ENCODE measurements at regions not wholly inside any gene's neighbourhood (a gene's known extent, or its start where the extent isn't known, plus 50 kb on each side); places are given as distances from the start of the nearest gene placed in this dataset.

GRCh38 chr15:98580572-98580971 is 67.8 kb upstream of the IGF1R start:
- Histone ChIP-seq H3K4me3 (ENCODE audit: insufficient read depth, low read length, poor library complexity, severe bottlenecking) (no peak overlapping the region), H3K9ac (ENCODE audit: low read length) (no peak overlapping the region), H3F3A (ENCODE audit: insufficient read depth) (no peaks in the 10 kb centered on the region), H3K9me3 (ENCODE audit: insufficient read depth, low read length) (no peaks in the 10 kb centered on the region), H3K27me3 (ENCODE audit: low read length) (no peaks in the 10 kb centered on the region), H2AFZ (ENCODE audit: low read depth, low read length, severe bottlenecking) (no peak overlapping the region), H4K20me1 (ENCODE audit: low read depth, low read length) (no peaks in the 10 kb centered on the region), H3K4me2 (ENCODE audit: low read depth, low read length, poor library complexity, severe bottlenecking) (no peak overlapping the region), H3K9me2 (replicated peaks; ENCODE audit: insufficient read depth, low read length) (no peaks in the 10 kb centered on the region), H3K27ac (ENCODE audit: low read depth, low read length) (no peak overlapping the region), H3K36me3 (ENCODE audit: low read length) (no peaks in the 10 kb centered on the region), H3K79me2 (ENCODE audit: insufficient read depth, low read length) (no peaks in the 10 kb centered on the region)
- no peak for TF ChIP-seq EZH2phosphoT487 (conservative IDR thresholded peaks at IDR 0.05; ENCODE audit: low read length)
- no peak for TF ChIP-seq CTCF (IDR thresholded peaks at IDR 0.05; ENCODE audit: insufficient read depth, low read length, poor library complexity, severe bottlenecking)

DNA sequence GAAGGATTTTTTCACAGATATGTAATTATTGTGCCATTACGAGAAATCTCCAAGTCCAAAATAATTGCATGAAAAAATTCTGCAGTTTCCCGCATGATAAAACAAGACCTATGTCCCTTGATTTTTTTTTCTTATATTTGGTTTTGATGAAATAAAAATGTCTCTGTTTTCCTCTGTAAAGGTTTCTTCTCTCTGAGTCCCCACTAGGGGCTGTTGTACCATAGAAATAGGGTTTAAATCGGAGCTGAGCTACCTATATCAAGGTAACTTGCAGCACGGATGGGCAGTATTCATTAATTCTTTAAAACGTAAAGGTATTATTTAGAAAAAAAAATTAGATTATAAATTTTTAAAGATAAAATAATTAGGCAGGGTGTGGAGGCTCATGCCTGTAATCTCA is 66.6 kb upstream of the IGF1R start:
- Histone ChIP-seq H3K4me2 (ENCODE audit: low read depth, low read length, poor library complexity, severe bottlenecking) (no peak overlapping the region), H3K9me3 (ENCODE audit: insufficient read depth, low read length) (no peaks in the 10 kb centered on the region), H3K79me2 (ENCODE audit: insufficient read depth, low read length) (no peaks in the 10 kb centered on the region), H3K27ac (ENCODE audit: low read depth, low read length) (no peak overlapping the region), H3K9me2 (replicated peaks; ENCODE audit: insufficient read depth, low read length) (no peaks in the 10 kb centered on the region), H3K27me3 (ENCODE audit: low read length) (no peaks in the 10 kb centered on the region), H3K36me3 (ENCODE audit: low read length) (no peaks in the 10 kb centered on the region), H2AFZ (ENCODE audit: low read depth, low read length, severe bottlenecking) (no peak overlapping the region), H3K4me3 (ENCODE audit: insufficient read depth, low read length, poor library complexity, severe bottlenecking) (no peak overlapping the region), H4K20me1 (ENCODE audit: low read depth, low read length) (no peaks in the 10 kb centered on the region), H3K9ac (ENCODE audit: low read length) (no peak overlapping the region), H3F3A (ENCODE audit: insufficient read depth) (no peaks in the 10 kb centered on the region)
- TF ChIP-seq CTCF (IDR thresholded peaks at IDR 0.05; ENCODE audit: insufficient read depth, low read length, poor library complexity, severe bottlenecking) (no peak), EZH2phosphoT487 (conservative IDR thresholded peaks at IDR 0.05; ENCODE audit: low read length) (no peak)

- TF ChIP-seq CTCF (IDR thresholded peaks at IDR 0.05; ENCODE audit: insufficient read depth, low read length, poor library complexity, severe bottlenecking): no peak
- TF ChIP-seq EZH2phosphoT487 (conservative IDR thresholded peaks at IDR 0.05; ENCODE audit: low read length): no peak
- Histone ChIP-seq H3K4me2 (ENCODE audit: low read depth, low read length, poor library complexity, severe bottlenecking) (no peak overlapping the region), H3K9ac (ENCODE audit: low read length) (no peak overlapping the region), H3F3A (ENCODE audit: insufficient read depth) (no peaks in the 10 kb centered on the region), H3K9me3 (ENCODE audit: insufficient read depth, low read length) (no peaks in the 10 kb centered on the region), H3K27me3 (ENCODE audit: low read length) (no peaks in the 10 kb centered on the region), H3K79me2 (ENCODE audit: insufficient read depth, low read length) (no peaks in the 10 kb centered on the region), H3K4me3 (ENCODE audit: insufficient read depth, low read length, poor library complexity, severe bottlenecking) (no peak overlapping the region), H3K36me3 (ENCODE audit: low read length) (no peaks in the 10 kb centered on the region), H2AFZ (ENCODE audit: low read depth, low read length, severe bottlenecking) (no peak overlapping the region), H3K9me2 (replicated peaks; ENCODE audit: insufficient read depth, low read length) (no peaks in the 10 kb centered on the region), H3K27ac (ENCODE audit: low read depth, low read length) (no peak overlapping the region), H4K20me1 (ENCODE audit: low read depth, low read length) (no peaks in the 10 kb centered on the region)
These were observed 65.3 kb upstream of the IGF1R start for GRCh38 chr15:98582900-98583554.
